SU-DHL-6 (cell line): ENCODE measurements at regions not wholly inside any gene's neighbourhood (a gene's known extent, or its start where the extent isn't known, plus 50 kb on each side); places are given as distances from the start of the nearest gene placed in this dataset.

ENCODE experiments used
- H2AFZ ChIP-seq: fragments of 200-600 bp; sonication (generic); 2 replicates; pipeline ENCODE4 v1.6.1; 2014; ENCODE audit warnings: low read depth, mild to moderate bottlenecking, moderate library complexity, mixed read lengths, antibody characterized with exemption, low read length; ENCODE audit not compliant: severe bottlenecking
- H3F3A ChIP-seq: fragments of 200-600 bp; shearing (Covaris generic); 2 replicates; pipeline ENCODE4 v1.6.0; 2016; ENCODE audit warnings: antibody characterized with exemption, mild to moderate bottlenecking; ENCODE audit not compliant: insufficient read depth
- H3K27ac ChIP-seq: fragments of 200-600 bp; sonication (generic); 2 replicates; pipeline ENCODE4 v1.5.1; 2016; ENCODE audit warnings: low read depth, mild to moderate bottlenecking, low read length, moderate library complexity, mixed read lengths
- H3K27me3 ChIP-seq: fragments of 200-600 bp; sonication (generic), shearing (Covaris generic); 2 replicates; pipeline ENCODE4 v1.6.0; 2014; ENCODE audit warnings: mild to moderate bottlenecking, low read length
- H3K36me3 ChIP-seq: fragments of 200-600 bp; sonication (generic); 2 replicates; pipeline ENCODE4 v1.6.1; 2014; ENCODE audit warnings: mild to moderate bottlenecking, low read length, mixed read lengths
- H3K4me2 ChIP-seq: fragments of 300-600, 200-600 bp; shearing (Covaris generic), sonication (generic); 2 replicates; pipeline ENCODE4 v1.6.0; 2014; ENCODE audit warnings: low read length, low read depth, mild to moderate bottlenecking; ENCODE audit not compliant: poor library complexity, severe bottlenecking
- H3K4me3 ChIP-seq: fragments of 200-600 bp; sonication (generic); 2 replicates; pipeline ENCODE4 v1.5.1; 2014; ENCODE audit warnings: antibody characterized with exemption, low read length, mild to moderate bottlenecking, mixed read lengths; ENCODE audit not compliant: insufficient read depth, poor library complexity, severe bottlenecking
- H3K79me2 ChIP-seq: fragments of 200-600 bp; sonication (generic); 2 replicates; pipeline ENCODE4 v1.6.1; 2014; ENCODE audit warnings: mild to moderate bottlenecking, low read length, moderate library complexity; ENCODE audit not compliant: insufficient read depth
- H3K9ac ChIP-seq: fragments of 200-600 bp; sonication (generic); 2 replicates; pipeline ENCODE4 v1.7.0; 2014; ENCODE audit warnings: mild to moderate bottlenecking, low read length
- H3K9me2 ChIP-seq: fragments of 200-600 bp; sonication (generic); replicated peaks from 2 replicates; pipeline ENCODE4 v1.6.1; 2014; ENCODE audit warnings: low read length; ENCODE audit not compliant: insufficient read depth
- H3K9me3 ChIP-seq: fragments of 200-600 bp; sonication (generic); 2 replicates; pipeline ENCODE4 v1.6.1; 2014; ENCODE audit warnings: low read length, mixed read lengths; ENCODE audit not compliant: insufficient read depth
- H4K20me1 ChIP-seq: fragments of 200-600 bp; sonication (generic); 2 replicates; pipeline ENCODE4 v1.6.1; 2014; ENCODE audit warnings: low read depth, mild to moderate bottlenecking, antibody characterized with exemption, low read length, moderate library complexity, mixed read lengths
- EZH2phosphoT487 ChIP-seq: fragments of 200-600 bp; sonication (generic), shearing (Covaris generic); conservative IDR thresholded peaks from 2 replicates; pipeline ENCODE4 v1.6.1; 2018; ENCODE audit warnings: mild to moderate bottlenecking, antibody characterized with exemption, low read length, moderate library complexity, mixed read lengths
- TF ChIP-seq, protein P1 (sequence below): fragments of 200-600 bp; sonication (generic); IDR thresholded peaks from one replicate; pipeline ENCODE4 v1.5.1; 2017; ENCODE audit warnings: antibody characterized with exemption, mild to moderate bottlenecking, low read length, moderate library complexity; ENCODE audit not compliant: insufficient read depth, poor library complexity, severe bottlenecking

DNA sequence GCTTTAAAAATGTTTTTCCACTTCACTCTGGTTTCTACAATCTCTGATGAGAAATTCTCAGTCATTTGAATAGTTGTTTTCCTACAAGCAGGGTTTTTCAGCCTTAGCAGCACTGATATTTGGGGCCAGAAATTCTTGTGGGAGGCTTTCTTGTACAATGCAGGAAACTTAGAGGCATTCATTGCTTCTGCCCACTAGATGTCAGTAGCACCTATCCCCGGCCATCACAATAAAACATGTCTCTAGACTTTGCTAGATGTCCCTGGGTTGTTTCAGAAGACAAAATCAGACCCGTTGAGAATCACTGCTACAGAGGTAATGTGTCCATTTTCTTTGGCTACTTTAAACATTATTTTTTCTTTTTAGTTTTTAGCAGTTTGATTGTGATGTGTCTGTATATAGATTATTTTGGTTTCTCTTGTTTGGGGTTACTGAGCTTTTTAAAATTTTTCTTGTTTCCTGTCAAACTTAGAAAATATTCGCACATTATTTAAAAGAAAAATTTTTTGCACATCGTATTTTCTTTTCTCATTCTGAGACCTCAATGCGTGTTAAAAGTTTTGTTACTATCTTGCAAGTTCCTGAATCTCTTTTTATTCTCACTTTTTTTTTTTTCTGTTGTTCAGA, 60.8 kb upstream of the CCDC179 start:
- Histone ChIP-seq H3K27me3 (no peaks in the 10 kb centered on the region), H3K4me3 (no peak overlapping the region), H3K79me2 (no peaks in the 10 kb centered on the region), H3F3A (no peaks in the 10 kb centered on the region), H3K9me3 (no peaks in the 10 kb centered on the region), H4K20me1 (no peaks in the 10 kb centered on the region), H2AFZ (no peak overlapping the region), H3K9ac (no peak overlapping the region), H3K4me2 (no peak overlapping the region), H3K9me2 (no peaks in the 10 kb centered on the region), H3K27ac (no peak overlapping the region), H3K36me3 (no peaks in the 10 kb centered on the region)
- TF ChIP-seq EZH2phosphoT487, result no peak
- TF ChIP-seq, protein P1, sequence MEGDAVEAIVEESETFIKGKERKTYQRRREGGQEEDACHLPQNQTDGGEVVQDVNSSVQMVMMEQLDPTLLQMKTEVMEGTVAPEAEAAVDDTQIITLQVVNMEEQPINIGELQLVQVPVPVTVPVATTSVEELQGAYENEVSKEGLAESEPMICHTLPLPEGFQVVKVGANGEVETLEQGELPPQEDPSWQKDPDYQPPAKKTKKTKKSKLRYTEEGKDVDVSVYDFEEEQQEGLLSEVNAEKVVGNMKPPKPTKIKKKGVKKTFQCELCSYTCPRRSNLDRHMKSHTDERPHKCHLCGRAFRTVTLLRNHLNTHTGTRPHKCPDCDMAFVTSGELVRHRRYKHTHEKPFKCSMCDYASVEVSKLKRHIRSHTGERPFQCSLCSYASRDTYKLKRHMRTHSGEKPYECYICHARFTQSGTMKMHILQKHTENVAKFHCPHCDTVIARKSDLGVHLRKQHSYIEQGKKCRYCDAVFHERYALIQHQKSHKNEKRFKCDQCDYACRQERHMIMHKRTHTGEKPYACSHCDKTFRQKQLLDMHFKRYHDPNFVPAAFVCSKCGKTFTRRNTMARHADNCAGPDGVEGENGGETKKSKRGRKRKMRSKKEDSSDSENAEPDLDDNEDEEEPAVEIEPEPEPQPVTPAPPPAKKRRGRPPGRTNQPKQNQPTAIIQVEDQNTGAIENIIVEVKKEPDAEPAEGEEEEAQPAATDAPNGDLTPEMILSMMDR, result peak; percentile 60

DNA sequence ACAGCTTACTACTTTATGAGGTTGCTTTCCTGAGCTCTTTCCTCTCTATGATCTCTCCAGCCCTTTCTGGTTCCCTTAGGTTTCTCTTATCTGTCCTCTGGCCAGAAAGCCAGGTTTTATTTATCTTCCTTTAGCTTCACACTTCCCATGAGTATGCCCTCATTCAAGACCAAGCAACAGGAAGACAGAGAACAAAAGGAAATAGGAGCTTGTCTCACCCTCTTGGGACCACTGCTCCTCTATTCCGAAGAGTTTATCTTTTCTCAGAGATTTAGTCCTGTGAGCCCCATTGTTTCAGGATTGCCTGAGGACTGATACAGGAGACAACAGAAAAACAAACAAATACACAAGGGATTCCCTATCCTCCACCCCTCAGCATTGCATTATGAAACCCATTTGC, 62.4 kb upstream of the CCDC179 start:
- Histone ChIP-seq H3K9me3 (no peaks in the 10 kb centered on the region), H2AFZ (no peak overlapping the region), H3K27me3 (no peaks in the 10 kb centered on the region), H3K4me3 (no peak overlapping the region), H3K4me2 (no peak overlapping the region), H4K20me1 (no peaks in the 10 kb centered on the region), H3F3A (no peaks in the 10 kb centered on the region), H3K36me3 (no peaks in the 10 kb centered on the region), H3K79me2 (no peaks in the 10 kb centered on the region), H3K9ac (no peak overlapping the region), H3K9me2 (no peaks in the 10 kb centered on the region), H3K27ac (no peak overlapping the region)
- TF ChIP-seq EZH2phosphoT487, result no peak
- TF ChIP-seq, protein P1, result no peak

DNA sequence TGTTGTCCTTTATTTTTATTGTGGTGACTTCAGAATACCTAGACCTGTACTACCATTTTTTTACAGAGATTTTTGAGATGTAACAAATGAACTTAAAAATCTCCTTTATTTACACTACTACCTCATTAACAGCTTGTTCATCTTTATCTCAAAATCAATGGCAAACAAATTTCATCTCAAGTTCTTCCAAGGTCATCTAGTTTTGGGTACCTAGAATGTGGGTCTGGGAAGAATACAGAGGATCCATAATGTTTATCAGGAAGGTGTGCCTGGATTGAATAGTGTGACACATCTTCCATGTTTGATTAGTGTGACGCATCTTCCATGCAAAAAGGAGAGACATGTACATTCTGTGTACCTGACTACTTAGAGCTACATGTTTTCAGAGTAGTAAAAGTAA, 63.3 kb upstream of the CCDC179 start:
- H3K36me3 ChIP-seq, result no peaks in the 10 kb centered on the region
- no peak overlapping the region for H3K4me3 ChIP-seq
- H3K9ac ChIP-seq, result no peak overlapping the region
- no peak for TF ChIP-seq EZH2phosphoT487
- TF ChIP-seq, protein P1, result no peak
- no peaks in the 10 kb centered on the region for H3K27me3 ChIP-seq
- H3F3A ChIP-seq, result no peaks in the 10 kb centered on the region
- no peaks in the 10 kb centered on the region for H3K9me3 ChIP-seq
- no peak overlapping the region for H2AFZ ChIP-seq
- H3K79me2 ChIP-seq, result no peaks in the 10 kb centered on the region
- H3K4me2 ChIP-seq, result no peak overlapping the region
- H3K9me2 ChIP-seq, result no peaks in the 10 kb centered on the region
- no peaks in the 10 kb centered on the region for H4K20me1 ChIP-seq
- no peak overlapping the region for H3K27ac ChIP-seq
